Left renal pelvis (tissue), 4 donors: ENCODE measurements at regions not wholly inside any gene's neighbourhood (a gene's known extent, or its start where the extent isn't known, plus 50 kb on each side); places are given as distances from the start of the nearest gene placed in this dataset.

Source experiments
- DNase-seq, 4 donors: peaks; one replicate each; pipeline ENCODE4 v3.0.0-alpha.2; 2013; ENCODE audit warnings: low read depth in 4 of 4, low spot score in 3 of 4

- DNase-seq: no peak
Measured at GRCh38 chr21:18460979-18461378, 57.4 kb upstream of the TMPRSS15 start.

GRCh38 chr21:18461743-18462142 is 58.2 kb upstream of the TMPRSS15 start:
- no peak for DNase-seq

GRCh38 chr21:18467715-18468114 is 64.1 kb upstream of the TMPRSS15 start:
- DNase-seq: no peak

- DNase-seq: peak in 2 of 4 donors; percentile 42 to 47
Measured at GRCh38 chr21:18468790-18469189, 65.2 kb upstream of the TMPRSS15 start.

- no peak for DNase-seq
Measured at GRCh38 chr21:18476639-18477038, 73.1 kb upstream of the TMPRSS15 start.

GRCh38 chr21:18477043-18477442 is 73.5 kb upstream of the TMPRSS15 start:
- DNase-seq: no peak

GRCh38 chr21:18478513-18478912 is 74.9 kb upstream of the TMPRSS15 start:
- DNase-seq: no peak

- no peak for DNase-seq
Measured at GRCh38 chr21:18488252-18488651, 84.7 kb upstream of the TMPRSS15 start.

- DNase-seq: no peak
Measured at GRCh38 chr21:18493422-18493821, 89.8 kb upstream of the TMPRSS15 start.

GRCh38 chr21:18495523-18495922 is 91.9 kb upstream of the TMPRSS15 start:
- no peak for DNase-seq

- DNase-seq: no peak
Measured at GRCh38 chr21:18498431-18498830, 94.8 kb upstream of the TMPRSS15 start.

- DNase-seq: peak in 2 of 4 donors; percentile 41 to 46
Measured at GRCh38 chr21:18499761-18500376, 96.3 kb upstream of the TMPRSS15 start.

- no peak for DNase-seq
Measured at GRCh38 chr21:18518054-18518481, 114.5 kb upstream of the TMPRSS15 start.

- DNase-seq: no peak
Measured at GRCh38 chr21:18521204-18521603, 117.6 kb upstream of the TMPRSS15 start.

- no peak for DNase-seq
Measured at GRCh38 chr21:18522181-18522972, 118.8 kb upstream of the TMPRSS15 start.

GRCh38 chr21:18524097-18524880 is 120.7 kb upstream of the TMPRSS15 start:
- no peak for DNase-seq

- no peak for DNase-seq
Measured at GRCh38 chr21:18529254-18529653, 125.7 kb upstream of the TMPRSS15 start.

GRCh38 chr21:18542081-18542480 is 138.5 kb upstream of the TMPRSS15 start:
- no peak for DNase-seq

GRCh38 chr21:18545908-18546307 is 142.3 kb upstream of the TMPRSS15 start:
- DNase-seq: no peak

GRCh38 chr21:18547347-18547746 is 143.8 kb upstream of the TMPRSS15 start:
- no peak for DNase-seq

GRCh38 chr21:18548249-18548648 is 144.7 kb upstream of the TMPRSS15 start:
- no peak for DNase-seq
